Activated CD4-positive, alpha-beta T cell treated with anti-CD3 and anti-CD28 coated beads, Interleukin-2, Interleukin-6, amounts not matched to agents 100 ng/mL and 50 ng/mL, durations not matched to agents 16 hours and 8 hours (primary cell): ENCODE measurements at regions not wholly inside any gene's neighbourhood (a gene's known extent, or its start where the extent isn't known, plus 50 kb on each side); places are given as distances from the start of the nearest gene placed in this dataset.
"Not testable (repeated sequence)": the region's sequence is repeated elsewhere in the genome, so short reads cannot be mapped to it uniquely, and the experiment has no call there.

Experiments
- DNase-seq: peaks from one replicate; pipeline ENCODE4 v3.0.0-alpha.2; 2020

- no peak for DNase-seq
These were observed 86.2 kb downstream of the PSAT1 start for GRCh38 chr9:78383130-78383529.

DNA sequence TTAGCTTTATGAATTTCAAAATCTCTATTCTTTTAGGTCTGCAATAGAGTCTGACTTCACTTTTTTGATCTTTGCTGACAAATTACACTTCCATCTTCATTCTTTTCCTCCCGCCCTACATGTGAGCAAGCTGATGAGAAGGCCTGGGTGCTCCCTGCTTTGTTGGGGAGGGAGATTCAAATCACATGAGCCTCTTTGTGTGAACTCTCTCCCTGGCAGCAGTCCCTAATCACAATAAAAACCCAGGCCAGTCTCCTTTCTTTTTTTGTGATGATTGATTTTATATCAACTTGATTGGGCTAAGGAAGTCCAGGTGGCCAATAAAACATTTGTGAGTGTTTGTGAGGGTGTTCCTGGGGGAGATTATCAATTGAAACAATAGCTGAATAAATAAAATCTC is 89.4 kb downstream of the PSAT1 start:
- DNase-seq: no peak

DNA sequence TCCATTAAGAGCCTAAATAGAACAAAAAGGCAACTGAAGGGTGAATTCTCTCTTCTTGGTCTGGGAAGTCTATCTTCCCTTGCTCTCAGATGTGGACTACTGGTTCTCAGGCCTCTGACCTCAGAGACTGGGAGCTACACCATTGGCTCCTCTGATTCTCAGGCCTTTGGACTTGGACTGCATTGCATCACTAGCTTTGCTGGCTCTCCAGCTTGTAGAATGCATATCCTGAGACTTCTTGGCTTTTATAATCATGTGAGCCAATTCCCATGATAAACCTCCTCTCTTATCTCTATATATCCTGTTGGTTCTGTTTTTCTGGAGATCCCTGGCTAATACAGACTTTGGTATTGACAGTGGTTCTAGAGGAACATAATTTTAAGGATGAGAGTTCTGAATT is 89.8 kb downstream of the PSAT1 start:
- no peak for DNase-seq

GRCh38 chr9:78393340-78393739 is 96.4 kb downstream of the PSAT1 start:
- DNase-seq: no peak

- DNase-seq: no peak
These were observed 97.0 kb downstream of the PSAT1 start for GRCh38 chr9:78393932-78394331.

DNA sequence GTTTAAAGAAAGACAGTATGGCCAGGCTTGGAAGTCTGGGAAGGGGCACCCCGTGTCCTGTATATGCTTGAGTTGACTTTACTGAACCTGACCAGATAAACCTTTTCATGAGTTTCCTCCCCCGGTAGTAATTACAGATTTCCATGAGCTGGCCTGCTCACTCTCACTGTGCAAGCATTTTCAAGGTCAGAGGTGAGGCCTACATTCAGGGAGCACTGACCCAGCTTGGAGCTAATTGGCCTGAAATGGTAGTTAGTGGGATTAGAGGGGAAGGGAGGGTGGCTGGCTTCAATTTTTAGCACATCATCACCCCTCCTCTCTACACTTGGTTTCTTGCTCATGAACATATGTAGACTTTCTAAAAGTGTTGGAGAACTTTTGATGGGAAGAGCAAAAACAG is 99.2 kb downstream of the PSAT1 start:
- no peak for DNase-seq

DNA sequence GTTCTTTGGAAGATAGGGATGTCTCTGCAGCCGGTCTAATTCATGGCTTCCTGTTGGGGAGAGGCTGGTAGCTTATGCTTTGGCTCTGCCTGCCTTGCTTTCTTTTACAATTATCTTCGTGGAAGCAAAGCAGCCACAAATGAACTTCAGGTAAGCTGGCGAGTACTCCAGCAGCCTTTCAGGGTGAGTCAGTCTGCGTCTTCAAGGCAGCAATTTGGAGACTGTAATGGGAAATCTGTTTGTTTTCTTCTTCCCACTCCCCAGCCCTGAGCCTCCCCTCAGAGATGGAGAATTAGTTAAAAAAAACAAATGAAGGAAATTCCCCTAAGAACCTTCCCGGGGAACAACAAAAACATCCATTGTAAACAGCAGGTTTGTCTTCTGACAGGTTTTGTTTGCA is 100.1 kb downstream of the PSAT1 start:
- DNase-seq: no peak

DNA sequence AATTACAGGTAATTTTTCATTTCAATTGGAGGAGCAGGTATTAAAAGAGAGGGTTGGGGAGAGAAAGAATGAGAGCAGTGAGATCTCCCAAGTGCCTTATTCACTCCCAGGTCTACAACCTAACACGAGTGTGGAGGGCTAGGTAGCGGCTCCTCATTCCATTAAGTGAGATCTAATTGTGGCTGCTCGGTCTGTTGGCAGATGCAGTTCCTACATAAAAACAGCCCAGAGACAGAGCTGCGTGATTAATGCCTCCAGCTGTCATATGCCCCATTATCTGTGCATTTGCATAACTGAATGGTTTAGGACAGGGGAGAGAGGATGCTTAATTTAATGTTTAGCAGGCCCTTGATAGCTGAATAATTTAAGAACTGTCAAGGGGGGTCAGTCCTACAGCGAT is 100.5 kb downstream of the PSAT1 start:
- DNase-seq: no peak

DNA sequence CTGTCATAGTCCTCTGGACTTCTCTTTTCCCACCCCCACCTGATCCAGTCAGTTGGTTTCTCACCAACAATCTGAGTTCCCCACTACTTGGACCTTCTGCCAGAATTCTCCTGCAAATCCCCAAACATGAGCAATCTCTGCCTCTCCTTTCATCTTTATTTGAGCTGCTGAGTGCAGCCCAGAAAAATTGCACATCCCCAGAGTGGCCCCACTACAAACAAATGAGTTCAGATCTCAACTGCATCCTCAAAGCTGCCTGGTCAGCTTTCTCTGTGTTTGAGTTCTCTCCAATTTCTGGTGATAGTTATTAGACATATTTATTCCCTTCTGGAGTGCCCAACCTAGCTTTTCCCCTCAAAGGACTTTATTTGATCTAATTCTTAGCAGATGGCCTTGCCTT is 102.2 kb downstream of the PSAT1 start:
- no peak for DNase-seq

DNA sequence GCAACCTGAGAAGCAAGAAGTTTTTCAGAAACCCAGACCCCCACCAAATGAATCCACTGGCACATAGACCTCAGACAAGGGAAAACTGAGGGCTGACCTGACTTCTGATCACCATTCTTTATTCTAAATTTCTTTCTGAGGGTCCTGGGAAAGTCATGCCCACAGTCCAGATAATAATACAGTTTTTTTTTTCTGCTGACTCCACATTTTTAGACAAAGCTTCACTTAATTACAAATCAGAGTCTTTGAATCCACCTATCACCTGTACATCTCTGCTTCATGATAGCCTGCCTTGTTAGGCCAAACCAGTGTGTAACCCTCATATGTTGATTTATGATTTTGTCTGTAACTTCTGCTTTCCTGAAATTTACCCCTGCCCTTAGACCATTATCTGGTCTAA is 103.6 kb downstream of the PSAT1 start:
- no peak for DNase-seq

DNA sequence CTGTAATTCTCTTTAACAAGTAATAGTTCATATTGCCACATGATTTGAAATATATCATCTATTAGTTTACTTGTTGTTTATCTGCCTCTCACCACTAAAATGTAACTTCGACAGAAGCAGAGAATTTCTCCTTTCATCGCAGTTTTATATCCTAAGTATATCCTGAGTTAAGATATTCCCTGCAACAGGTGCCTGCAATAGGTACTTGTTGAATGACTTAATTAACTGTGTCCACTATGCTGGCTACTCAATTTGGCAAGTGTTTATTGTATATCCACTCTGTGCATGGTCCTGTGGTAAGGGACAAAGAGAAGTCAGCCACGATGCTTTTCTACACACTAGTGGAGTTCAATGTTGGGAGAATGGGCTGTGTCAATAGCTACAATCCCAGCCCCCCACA is 108.5 kb downstream of the PSAT1 start:
- DNase-seq: no peak

DNA sequence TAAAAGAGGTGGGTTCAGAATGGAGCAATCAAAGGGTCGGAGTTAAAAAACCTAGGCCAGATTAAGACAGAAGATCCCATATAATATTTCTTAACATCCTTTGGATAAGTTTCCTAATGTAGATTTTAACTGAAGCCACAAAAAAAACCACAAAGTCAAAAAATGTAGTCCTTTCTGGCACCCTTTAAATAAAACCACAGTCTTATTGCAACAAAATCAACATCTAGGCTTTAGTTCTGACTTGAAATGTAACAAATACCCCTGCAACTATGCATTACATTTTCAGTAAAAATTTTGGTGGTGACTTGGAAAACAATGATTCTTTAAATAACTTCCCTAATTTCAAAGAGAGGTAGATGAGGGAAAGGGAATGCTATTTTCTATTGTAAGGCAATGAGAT is 109.2 kb downstream of the PSAT1 start:
- DNase-seq: no peak

DNA sequence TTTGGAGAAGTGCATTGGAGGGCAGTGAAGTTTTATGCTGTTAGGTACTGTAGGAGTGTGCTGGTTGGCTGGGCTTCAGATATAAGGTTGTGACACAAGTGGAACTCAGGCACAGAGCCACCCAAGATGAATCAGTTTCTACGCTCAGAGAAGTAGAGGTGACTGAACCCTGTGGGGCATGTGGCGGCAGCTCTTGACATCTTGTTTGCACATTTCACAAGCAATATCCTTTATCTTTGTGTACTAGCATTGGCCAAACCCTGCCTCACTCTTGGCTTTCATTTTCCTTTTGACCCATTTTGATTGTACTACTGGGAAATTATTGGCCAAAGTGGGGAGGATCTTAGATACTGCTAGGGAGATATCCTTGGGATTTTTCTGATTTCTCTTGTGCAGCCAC is 110.0 kb downstream of the PSAT1 start:
- DNase-seq: no peak

GRCh38 chr9:78407636-78408312 is 110.8 kb downstream of the PSAT1 start:
- no peak for DNase-seq

- no peak for DNase-seq
These were observed 111.5 kb downstream of the PSAT1 start for GRCh38 chr9:78408388-78408787.

GRCh38 chr9:78409928-78410510 is 113.1 kb downstream of the PSAT1 start:
- DNase-seq: not testable (repeated sequence)

DNA sequence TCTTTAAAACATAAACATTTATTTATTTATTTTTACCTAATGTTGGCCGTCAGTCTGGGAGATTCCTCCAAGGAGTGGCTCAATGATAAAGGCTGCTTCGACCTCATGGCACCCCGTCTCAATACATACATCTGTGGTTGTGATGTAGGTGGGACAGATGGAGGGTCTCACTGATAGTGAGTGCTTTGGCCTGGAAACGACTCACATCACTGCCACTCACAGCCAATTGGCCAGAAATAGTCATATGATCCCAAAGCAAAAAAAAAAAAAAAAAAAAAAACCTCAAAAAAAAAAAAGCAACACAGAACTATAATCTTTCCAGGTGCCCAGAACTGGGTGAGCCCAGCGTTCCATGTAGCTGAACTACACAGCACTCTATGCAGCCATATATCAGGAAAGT is 125.4 kb downstream of the PSAT1 start:
- no peak for DNase-seq

GRCh38 chr9:78424299-78424698 is 127.4 kb downstream of the PSAT1 start:
- DNase-seq: no peak

DNA sequence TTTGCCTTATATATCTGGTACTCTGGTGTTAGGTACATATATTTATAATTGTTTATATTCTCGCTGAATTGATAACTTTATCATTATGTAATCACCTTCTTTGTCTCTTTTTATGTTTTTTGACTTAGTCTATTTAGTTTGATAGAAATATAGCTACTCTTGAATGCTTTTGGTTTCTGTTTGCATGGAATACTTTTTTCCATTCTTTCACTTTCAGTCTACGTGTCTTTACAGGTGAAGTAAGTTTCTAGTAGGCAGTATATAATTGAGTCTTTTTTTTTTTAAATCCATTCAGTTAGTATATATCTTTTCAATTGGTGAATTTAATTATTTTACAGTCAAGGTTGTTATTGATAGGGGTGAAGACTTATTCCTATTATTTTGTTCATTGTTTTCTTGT is 131.7 kb downstream of the PSAT1 start:
- no peak for DNase-seq

GRCh38 chr9:78430387-78430786 is 133.5 kb downstream of the PSAT1 start:
- no peak for DNase-seq

DNA sequence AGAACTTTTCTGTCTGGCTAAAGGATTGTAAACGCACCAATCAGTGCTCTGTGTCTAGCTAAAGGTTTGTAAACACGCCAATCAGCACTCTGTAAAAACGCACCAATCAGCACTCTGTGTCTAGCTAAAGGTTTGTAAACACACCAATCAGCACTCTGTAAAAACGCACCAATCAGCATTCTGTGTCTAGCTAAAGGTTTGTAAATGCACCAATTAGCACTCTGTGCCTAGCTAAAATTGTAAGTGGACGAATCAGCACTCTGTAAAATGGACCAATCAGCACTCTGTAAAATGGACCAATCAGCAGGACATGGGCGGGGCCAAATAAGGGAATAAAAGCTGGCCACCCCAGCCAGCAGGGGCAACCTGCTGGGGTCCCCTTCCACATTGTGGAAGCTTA is 134.1 kb downstream of the PSAT1 start:
- not testable (repeated sequence) for DNase-seq

DNA sequence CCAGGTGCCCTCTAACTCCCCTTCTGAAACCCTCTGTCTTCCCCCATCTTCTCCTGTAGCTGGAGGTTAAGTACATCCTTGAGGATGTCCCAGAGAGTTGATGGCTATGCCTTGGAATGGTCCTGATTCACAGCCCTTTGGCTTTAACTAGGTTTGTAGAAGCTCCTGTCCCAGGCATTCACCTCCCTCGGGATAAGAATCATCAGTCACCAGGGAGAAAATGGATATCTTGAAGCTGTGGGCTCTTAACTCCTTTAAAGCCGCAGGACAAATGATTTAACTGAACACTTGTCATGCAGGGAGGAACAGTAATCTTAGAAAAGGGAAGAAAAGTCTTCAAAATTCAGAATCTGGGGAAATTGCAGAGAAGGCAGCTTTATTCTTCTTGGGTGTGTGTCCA is 139.9 kb downstream of the PSAT1 start:
- no peak for DNase-seq

DNA sequence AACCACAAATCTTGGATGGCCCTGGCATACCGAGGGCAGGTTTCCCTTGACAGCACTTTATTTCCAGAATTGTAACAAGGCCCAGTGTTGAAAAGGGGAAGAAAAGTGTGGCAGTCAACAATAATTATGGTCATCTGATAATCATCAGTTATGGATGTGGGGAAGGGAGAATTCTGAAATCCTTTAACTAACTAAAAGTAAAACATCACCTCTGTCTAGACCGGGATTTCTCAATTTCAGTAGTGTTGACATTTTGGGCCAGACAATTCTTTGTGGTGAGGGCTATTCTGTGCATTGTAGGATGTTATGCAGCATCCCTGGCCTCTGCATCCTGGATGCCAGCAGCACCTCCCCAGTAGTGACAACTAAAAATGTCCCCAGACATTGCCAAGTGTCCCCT is 140.4 kb downstream of the PSAT1 start:
- no peak for DNase-seq

DNA sequence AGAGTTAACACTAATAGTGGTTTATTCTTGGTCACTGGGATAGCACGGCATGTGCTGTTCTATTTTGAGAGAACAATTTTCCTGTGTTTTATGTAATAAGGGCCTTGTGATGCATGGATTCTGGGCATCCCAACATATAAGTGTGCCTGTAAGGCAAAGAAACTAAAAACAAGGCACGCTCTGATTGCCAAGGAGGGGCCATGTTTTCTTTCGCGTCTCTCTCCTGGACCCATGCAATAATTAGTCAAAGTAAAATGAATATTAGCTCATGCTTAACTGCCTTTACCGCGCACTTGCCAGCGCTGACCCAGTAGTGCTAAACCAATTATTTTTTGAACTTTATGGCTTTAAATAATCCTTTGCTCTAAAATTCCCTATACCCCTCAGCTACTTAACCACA is 140.9 kb downstream of the PSAT1 start:
- DNase-seq: no peak

GRCh38 chr9:78438211-78438610 is 141.3 kb downstream of the PSAT1 start:
- no peak for DNase-seq
